ENCODE measurements at regions not wholly inside any gene's neighbourhood (a gene's known extent, or its start where the extent isn't known, plus 50 kb on each side); places are given as distances from the start of the nearest gene placed in this dataset.

DNA sequence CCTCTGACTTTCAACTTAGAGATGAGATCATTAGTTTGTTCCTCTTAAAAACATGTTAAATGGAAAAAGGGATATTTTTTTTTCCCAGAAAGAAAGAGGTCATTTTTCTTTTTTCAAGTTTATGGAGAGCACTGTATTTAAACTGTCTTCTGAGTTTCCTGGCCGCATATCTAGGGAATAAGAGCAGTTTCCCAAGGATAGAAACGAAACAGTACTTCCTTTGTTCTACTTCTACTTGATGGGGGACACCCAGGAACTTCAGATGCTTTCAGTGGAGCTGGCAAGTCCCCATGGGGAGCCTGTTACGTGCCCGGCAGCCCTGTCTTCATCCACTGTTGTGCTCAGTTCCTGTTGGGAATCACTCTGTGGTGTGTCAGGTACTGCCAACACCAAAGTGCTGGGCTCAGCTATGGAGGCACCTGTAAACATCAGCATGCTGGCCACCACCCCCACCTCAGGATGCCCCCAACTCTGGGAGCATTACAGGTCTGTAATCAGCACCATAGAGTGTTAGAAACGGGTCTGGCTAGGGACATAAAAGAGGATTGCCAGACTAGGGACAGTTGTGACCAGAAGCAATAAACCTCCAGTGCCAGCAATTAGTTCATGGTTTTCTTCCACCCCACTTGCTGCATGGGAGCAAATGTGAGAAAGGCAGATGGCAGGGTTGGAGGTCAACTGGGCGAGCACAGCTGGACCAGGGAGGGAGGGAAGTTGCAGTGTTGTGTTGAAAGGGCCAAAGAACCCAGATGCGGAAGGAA, 221.7 kb upstream of the ECI2 start:
- POLR2A ChIA-PET = no interaction called here
- no peak for DNase-seq
- intact Hi-C loops (cut with micrococcal nuclease) = no loop called here
- peaks cover 3% of the 10 kb centered on the region for H3K27me3 Mint-ChIP-seq
- no peak for ATAC-seq
- no peaks in the 10 kb centered on the region for H3K4me1 Mint-ChIP-seq (ENCODE audit: low read depth)
- peaks cover 2% of the 10 kb centered on the region for H3K9me3 Mint-ChIP-seq
- no peak overlapping the region for H3K27ac Mint-ChIP-seq
- CTCF ChIA-PET = no interaction called here
- no peak for TF ChIP-seq CTCF (IDR thresholded peaks at IDR 0.05)
- no peak overlapping the region for H3K4me3 Mint-ChIP-seq
- no peaks in the 10 kb centered on the region for H3K36me3 Mint-ChIP-seq (ENCODE audit: low read depth)

- POLR2A ChIA-PET = no interaction called here
- DNase-seq = no peak
- Mint-ChIP-seq H3K27me3 (peaks cover 1% of the 10 kb centered on the region), H3K9me3 (peaks cover 2% of the 10 kb centered on the region), H3K4me1 (ENCODE audit: low read depth) (no peaks in the 10 kb centered on the region), H3K36me3 (ENCODE audit: low read depth) (no peaks in the 10 kb centered on the region), H3K27ac (no peak overlapping the region), H3K4me3 (no peak overlapping the region)
- no peak for ATAC-seq
- CTCF ChIA-PET = interaction anchor here (0.7 kb wide), 1 partner anchor 10 kb away, joined by 3 read pairs; no protein-coding TSS in a partner anchor
- TF ChIP-seq CTCF (IDR thresholded peaks at IDR 0.05) = no peak
- intact Hi-C loops (cut with micrococcal nuclease) = no loop called here
These were observed 219.9 kb upstream of the ECI2 start for GRCh38 chr6:4355241-4355640.

GRCh38 chr6:4354181-4354580, 218.8 kb upstream of the ECI2 start:
- no peaks in the 10 kb centered on the region for H3K36me3 Mint-ChIP-seq (ENCODE audit: low read depth)
- no peak for ATAC-seq
- intact Hi-C loops (cut with micrococcal nuclease) = no loop called here
- CTCF ChIA-PET = no interaction called here
- DNase-seq = no peak
- no peak overlapping the region for H3K27ac Mint-ChIP-seq
- H3K4me3 Mint-ChIP-seq = no peak overlapping the region
- peaks cover 2% of the 10 kb centered on the region for H3K9me3 Mint-ChIP-seq
- POLR2A ChIA-PET = no interaction called here
- H3K27me3 Mint-ChIP-seq = peaks cover 1% of the 10 kb centered on the region
- no peak for TF ChIP-seq CTCF (IDR thresholded peaks at IDR 0.05)
- H3K4me1 Mint-ChIP-seq (ENCODE audit: low read depth) = no peaks in the 10 kb centered on the region

DNA sequence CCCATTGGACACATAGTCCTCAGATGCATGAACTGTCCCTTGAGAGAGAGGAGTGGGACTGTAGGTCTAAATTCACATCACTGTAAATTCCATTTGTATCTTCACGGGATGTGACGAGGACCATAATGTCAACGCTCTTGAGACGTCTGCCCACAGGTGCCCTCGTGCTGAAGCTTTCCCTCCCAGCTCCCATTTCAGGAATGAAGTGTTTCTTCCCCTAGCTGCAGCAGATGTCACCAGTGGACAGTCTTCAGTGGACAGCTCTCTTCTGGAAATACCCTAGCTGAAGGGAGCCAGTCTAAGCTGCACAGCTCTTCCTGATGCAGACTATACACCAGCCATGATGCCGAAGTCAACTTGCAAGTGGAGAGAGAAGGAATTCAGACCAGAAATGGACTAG, 217.4 kb upstream of the ECI2 start:
- peaks cover 1% of the 10 kb centered on the region for H3K27me3 Mint-ChIP-seq
- H3K4me1 Mint-ChIP-seq (ENCODE audit: low read depth) = no peaks in the 10 kb centered on the region
- intact Hi-C loops (cut with micrococcal nuclease) = no loop called here
- H3K36me3 Mint-ChIP-seq (ENCODE audit: low read depth) = no peaks in the 10 kb centered on the region
- DNase-seq (no peak), ATAC-seq (no peak)
- CTCF ChIA-PET = interaction anchor here (0.7 kb wide), 1 partner anchor 325 kb away, joined by 3 read pairs; no protein-coding TSS in a partner anchor
- H3K9me3 Mint-ChIP-seq = peaks cover 2% of the 10 kb centered on the region
- H3K27ac Mint-ChIP-seq = no peak overlapping the region
- TF ChIP-seq CTCF (IDR thresholded peaks at IDR 0.05) = no peak
- no peak overlapping the region for H3K4me3 Mint-ChIP-seq
- POLR2A ChIA-PET = no interaction called here

DNA sequence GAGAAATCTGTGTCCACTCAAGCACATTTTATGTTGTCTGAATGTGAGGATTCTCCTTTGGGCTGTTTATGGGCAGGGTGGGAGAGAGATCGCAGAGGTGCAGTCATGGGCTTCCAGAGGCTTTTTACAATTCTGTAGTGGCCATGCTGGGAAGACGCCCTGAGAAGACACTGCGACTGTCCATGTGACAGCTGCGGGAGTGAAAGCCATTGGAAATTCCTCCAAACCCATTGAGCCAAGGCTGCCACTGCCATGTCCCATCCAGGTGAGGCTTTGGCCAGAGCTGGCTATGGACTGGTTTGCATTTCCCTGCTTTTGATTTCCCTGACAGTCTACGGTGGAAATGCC, 216.9 kb upstream of the ECI2 start:
- peaks cover 1% of the 10 kb centered on the region for H3K27me3 Mint-ChIP-seq
- ChIA-PET POLR2A (no interaction called here), CTCF (interaction anchor here (0.7 kb wide), 1 partner anchor 325 kb away, joined by 3 read pairs; no protein-coding TSS in a partner anchor)
- H3K27ac Mint-ChIP-seq = no peak overlapping the region
- ATAC-seq = no peak
- H3K4me3 Mint-ChIP-seq = no peak overlapping the region
- H3K4me1 Mint-ChIP-seq (ENCODE audit: low read depth) = no peaks in the 10 kb centered on the region
- intact Hi-C loops (cut with micrococcal nuclease) = no loop called here
- H3K9me3 Mint-ChIP-seq = peaks cover 2% of the 10 kb centered on the region
- no peak for DNase-seq
- no peaks in the 10 kb centered on the region for H3K36me3 Mint-ChIP-seq (ENCODE audit: low read depth)
- no peak for TF ChIP-seq CTCF (IDR thresholded peaks at IDR 0.05)

Measured in activated CD8-positive, alpha-beta T cell treated with anti-CD3 and anti-CD28 coated beads for 36 hours (primary cell).